ENCODE measurements at regions not wholly inside any gene's neighbourhood (a gene's known extent, or its start where the extent isn't known, plus 50 kb on each side); places are given as distances from the start of the nearest gene placed in this dataset.

DNA sequence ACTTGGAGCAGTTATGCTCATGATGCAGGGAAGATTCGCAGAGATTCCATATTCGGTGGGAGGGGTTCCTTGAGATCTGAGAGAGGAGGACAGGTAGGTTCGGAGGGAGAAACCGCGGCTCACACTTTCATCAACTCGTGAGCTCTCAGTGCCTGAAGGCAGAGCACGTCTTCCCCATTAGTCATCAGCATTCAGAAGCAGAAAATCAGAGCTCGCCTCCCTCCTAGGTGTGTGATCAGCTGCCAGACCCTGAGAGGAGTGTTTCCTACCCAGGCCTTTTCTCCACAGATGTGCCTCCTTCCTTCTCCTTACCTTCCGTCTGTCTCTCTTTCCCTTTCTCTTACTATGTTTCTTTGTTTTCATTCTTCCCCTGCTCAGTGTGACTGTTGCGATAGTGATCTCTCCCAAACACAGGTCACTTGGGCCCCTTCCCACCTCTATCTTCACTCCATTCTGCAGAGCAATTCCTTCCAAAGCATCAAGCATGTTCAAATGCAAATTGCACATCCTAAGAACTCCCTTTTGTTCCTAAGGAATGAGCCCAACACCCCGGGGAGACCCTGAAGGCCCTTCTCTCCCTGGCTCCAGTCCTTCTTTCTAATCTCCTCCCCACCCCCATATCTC lies 389.5 kb downstream of the UQCRFS1 start:
- H3K4me3 ChIP-seq (ENCODE audit: low read depth, low read length): no peak overlapping the region
- in situ Hi-C loops (cut with HindIII; ENCODE audit: low sequenced_read_pairs): no loop called here
- no peak for DNase-seq (ENCODE audit: low read depth, low spot score)
- TF ChIP-seq, protein P1, sequence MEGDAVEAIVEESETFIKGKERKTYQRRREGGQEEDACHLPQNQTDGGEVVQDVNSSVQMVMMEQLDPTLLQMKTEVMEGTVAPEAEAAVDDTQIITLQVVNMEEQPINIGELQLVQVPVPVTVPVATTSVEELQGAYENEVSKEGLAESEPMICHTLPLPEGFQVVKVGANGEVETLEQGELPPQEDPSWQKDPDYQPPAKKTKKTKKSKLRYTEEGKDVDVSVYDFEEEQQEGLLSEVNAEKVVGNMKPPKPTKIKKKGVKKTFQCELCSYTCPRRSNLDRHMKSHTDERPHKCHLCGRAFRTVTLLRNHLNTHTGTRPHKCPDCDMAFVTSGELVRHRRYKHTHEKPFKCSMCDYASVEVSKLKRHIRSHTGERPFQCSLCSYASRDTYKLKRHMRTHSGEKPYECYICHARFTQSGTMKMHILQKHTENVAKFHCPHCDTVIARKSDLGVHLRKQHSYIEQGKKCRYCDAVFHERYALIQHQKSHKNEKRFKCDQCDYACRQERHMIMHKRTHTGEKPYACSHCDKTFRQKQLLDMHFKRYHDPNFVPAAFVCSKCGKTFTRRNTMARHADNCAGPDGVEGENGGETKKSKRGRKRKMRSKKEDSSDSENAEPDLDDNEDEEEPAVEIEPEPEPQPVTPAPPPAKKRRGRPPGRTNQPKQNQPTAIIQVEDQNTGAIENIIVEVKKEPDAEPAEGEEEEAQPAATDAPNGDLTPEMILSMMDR (IDR thresholded peaks at IDR 0.05; ENCODE audit: low read depth, low read length): no peak

DNA sequence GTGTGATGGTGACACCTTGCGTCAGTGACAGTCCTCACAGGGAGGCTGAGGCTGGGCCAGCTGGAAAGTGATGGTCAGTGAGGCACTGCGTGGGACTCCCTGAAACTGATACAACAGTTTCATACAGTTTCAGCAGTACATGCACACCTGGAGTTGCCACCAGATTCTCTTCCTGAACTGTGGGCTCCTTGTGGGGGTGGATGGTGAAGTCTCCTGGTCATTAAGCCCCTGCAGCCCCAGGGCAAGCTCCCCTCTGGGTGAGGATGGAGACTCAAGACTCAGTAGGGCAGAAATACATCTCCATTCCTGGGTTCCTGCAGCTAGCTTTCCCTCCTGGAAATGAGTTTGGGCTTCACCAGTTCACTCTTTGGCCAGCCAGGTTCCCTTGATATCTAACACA lies 392.7 kb downstream of the UQCRFS1 start:
- DNase-seq (ENCODE audit: low read depth, low spot score): no peak
- TF ChIP-seq, protein P1 (IDR thresholded peaks at IDR 0.05; ENCODE audit: low read depth, low read length): no peak
- in situ Hi-C loops (cut with HindIII; ENCODE audit: low sequenced_read_pairs): no loop called here
- H3K4me3 ChIP-seq (ENCODE audit: low read depth, low read length): no peak overlapping the region

DNA sequence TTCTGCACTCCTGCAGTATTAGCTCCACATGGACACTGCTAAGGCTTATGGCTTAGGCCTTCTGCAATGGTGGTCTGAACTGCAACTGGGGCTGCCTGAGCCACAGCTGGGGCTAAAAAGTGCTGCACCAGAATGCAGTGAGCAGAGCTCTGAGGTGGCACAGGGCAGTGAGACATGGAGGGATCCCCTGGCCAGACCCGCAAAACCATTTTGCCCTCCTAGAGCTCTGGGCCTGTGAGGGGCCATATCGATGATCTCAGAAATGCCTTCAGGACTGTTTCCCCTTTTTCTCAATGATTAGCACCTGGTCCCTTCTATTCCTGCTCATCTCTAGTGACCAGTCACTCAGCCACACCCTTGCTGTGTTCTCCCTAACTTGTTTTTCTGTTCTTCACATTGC lies 397.7 kb downstream of the UQCRFS1 start:
- TF ChIP-seq, protein P1 (IDR thresholded peaks at IDR 0.05; ENCODE audit: low read depth, low read length): no peak
- in situ Hi-C loops (cut with HindIII; ENCODE audit: low sequenced_read_pairs): no loop called here
- DNase-seq (ENCODE audit: low read depth, low spot score): no peak
- H3K4me3 ChIP-seq (ENCODE audit: low read depth, low read length): no peak overlapping the region

DNA sequence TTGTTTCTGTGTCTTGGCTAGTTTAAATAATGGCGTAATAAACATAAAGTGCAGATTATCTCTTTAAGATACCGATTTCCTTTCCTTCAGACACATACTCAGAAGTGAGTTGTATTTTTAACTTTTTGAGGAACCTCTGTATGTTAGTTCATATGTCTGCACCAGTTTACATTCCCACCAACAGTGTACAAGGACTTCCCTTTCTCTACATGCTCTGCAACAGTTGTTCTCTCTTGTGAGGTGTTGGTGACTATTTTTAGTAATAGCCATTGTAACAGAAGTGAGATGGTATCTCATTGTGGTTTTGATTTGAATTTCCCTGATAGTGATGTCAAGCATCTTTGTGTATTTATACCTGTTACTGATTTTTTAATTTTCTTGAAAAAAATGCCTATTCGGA lies 418.6 kb downstream of the UQCRFS1 start:
- in situ Hi-C loops (cut with HindIII; ENCODE audit: low sequenced_read_pairs): no loop called here
- no peak overlapping the region for H3K4me3 ChIP-seq (ENCODE audit: low read depth, low read length)
- no peak for DNase-seq (ENCODE audit: low read depth, low spot score)
- TF ChIP-seq, protein P1 (IDR thresholded peaks at IDR 0.05; ENCODE audit: low read depth, low read length): no peak

- DNase-seq (ENCODE audit: low read depth, low spot score): no peak
- in situ Hi-C loops (cut with HindIII; ENCODE audit: low sequenced_read_pairs): no loop called here
- TF ChIP-seq, protein P1 (IDR thresholded peaks at IDR 0.05; ENCODE audit: low read depth, low read length): no peak
- H3K4me3 ChIP-seq (ENCODE audit: low read depth, low read length): no peak overlapping the region
Measured at GRCh38 chr19:28793391-28794168, 419.4 kb downstream of the UQCRFS1 start.

DNA sequence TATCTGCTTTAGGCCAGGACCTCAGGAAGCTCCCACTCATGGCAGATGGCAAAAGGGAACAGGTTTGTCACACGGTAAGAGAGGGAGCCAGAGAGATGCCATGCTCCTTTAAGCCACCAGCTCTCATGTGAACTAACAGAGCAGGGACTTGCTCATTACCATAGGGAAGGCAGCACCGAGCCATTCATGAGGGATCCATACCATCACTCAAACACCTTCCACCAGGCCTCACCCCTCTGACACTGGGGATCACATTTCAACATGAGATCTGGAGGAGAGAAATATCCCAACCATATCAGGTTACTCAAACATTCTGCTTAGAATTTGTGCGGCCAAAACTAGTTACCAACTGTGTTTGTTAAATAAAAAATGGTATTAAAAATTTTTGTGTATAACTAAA lies 427.0 kb downstream of the UQCRFS1 start:
- no peak for DNase-seq (ENCODE audit: low read depth, low spot score)
- TF ChIP-seq, protein P1 (IDR thresholded peaks at IDR 0.05; ENCODE audit: low read depth, low read length): no peak
- H3K4me3 ChIP-seq (ENCODE audit: low read depth, low read length): no peak overlapping the region
- in situ Hi-C loops (cut with HindIII; ENCODE audit: low sequenced_read_pairs): no loop called here

Data from astrocyte of the spinal cord (primary cell).